PC-9 (cell line): ENCODE measurements at regions not wholly inside any gene's neighbourhood (a gene's known extent, or its start where the extent isn't known, plus 50 kb on each side); places are given as distances from the start of the nearest gene placed in this dataset.

Experiments
- CTCF ChIP-seq: fragments of 200-600 bp; sonication (generic); conservative IDR thresholded peaks from 2 replicates; pipeline ENCODE4 v1.6.1; 2017; ENCODE audit warnings: mixed run types, antibody characterized with exemption, mild to moderate bottlenecking, moderate library complexity
- EZH2 ChIP-seq: fragments of 200-600 bp; sonication (generic); IDR thresholded peaks from 2 replicates; pipeline ENCODE4 v1.8.0; 2017; ENCODE audit warnings: antibody characterized with exemption, low read depth

DNA sequence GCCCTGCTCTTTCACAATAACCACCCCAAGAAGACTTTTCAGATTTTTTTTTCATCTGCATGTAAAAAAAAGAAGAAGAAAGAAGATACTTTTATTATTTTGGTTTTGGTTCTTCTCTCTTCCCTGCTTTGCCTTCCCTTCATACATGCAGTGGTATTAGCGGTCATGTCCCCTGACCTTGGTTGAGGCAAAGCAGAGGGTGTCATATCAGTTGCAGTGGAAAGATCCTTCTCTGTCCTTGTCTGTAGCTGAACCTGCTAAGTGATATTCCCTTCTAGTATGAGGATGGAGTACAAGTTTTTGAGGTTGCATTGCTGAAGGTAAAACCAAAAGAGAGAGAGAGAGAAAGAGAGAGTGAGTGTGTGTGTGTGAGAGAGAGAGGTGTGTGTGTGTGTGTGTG is 345.7 kb downstream of the UTRN start:
- TF ChIP-seq CTCF (no peak), EZH2 (no peak)
